ENCODE measurements at regions not wholly inside any gene's neighbourhood (a gene's known extent, or its start where the extent isn't known, plus 50 kb on each side); places are given as distances from the start of the nearest gene placed in this dataset.

- TF ChIP-seq CTCF (IDR thresholded peaks at IDR 0.05) (no peak), POLR2A (IDR thresholded peaks at IDR 0.05) (no peak)
Measured at GRCh38 chr1:4298361-4299083, 355.9 kb upstream of the AJAP1 start.
